Activated T-cell treated with anti-CD3 and anti-CD28 coated beads for 1 hour (primary cell): ENCODE measurements at regions not wholly inside any gene's neighbourhood (a gene's known extent, or its start where the extent isn't known, plus 50 kb on each side); places are given as distances from the start of the nearest gene placed in this dataset.

Source experiments
- DNase-seq: peaks from one replicate; pipeline ENCODE4 v3.0.0-alpha.2; 2020; ENCODE audit warnings: low read depth

GRCh38 chr20:60064554-60065196 is 106.5 kb downstream of the CDH26 start:
- no peak for DNase-seq

- no peak for DNase-seq
Observed at GRCh38 chr20:60065741-60066437, 107.7 kb downstream of the CDH26 start.

- DNase-seq: no peak
Observed at GRCh38 chr20:60066438-60066823, 108.2 kb downstream of the CDH26 start.

- no peak for DNase-seq
Observed at GRCh38 chr20:60068509-60068908, 110.3 kb downstream of the CDH26 start.

GRCh38 chr20:60069656-60070055 is 111.4 kb downstream of the CDH26 start:
- DNase-seq: no peak

GRCh38 chr20:60070791-60071190 is 112.6 kb downstream of the CDH26 start:
- DNase-seq: no peak

- no peak for DNase-seq
Observed at GRCh38 chr20:60071965-60072364, 113.7 kb downstream of the CDH26 start.

GRCh38 chr20:60073086-60073485 is 114.9 kb downstream of the CDH26 start:
- DNase-seq: no peak

- DNase-seq: no peak
Observed at GRCh38 chr20:60073504-60073903, 115.3 kb downstream of the CDH26 start.

- DNase-seq: no peak
Observed at GRCh38 chr20:60074276-60074675, 116.1 kb downstream of the CDH26 start.

- DNase-seq: no peak
Observed at GRCh38 chr20:60078351-60079250, 120.4 kb downstream of the CDH26 start.

GRCh38 chr20:60080401-60080800 is 122.2 kb downstream of the CDH26 start:
- no peak for DNase-seq

- DNase-seq: no peak
Observed at GRCh38 chr20:60085551-60086132, 127.4 kb downstream of the CDH26 start.

GRCh38 chr20:60086821-60087562 is 128.8 kb downstream of the CDH26 start:
- no peak for DNase-seq

- DNase-seq: no peak
Observed at GRCh38 chr20:60087563-60088105, 129.4 kb downstream of the CDH26 start.

GRCh38 chr20:60088236-60088635 is 130.0 kb downstream of the CDH26 start:
- DNase-seq: no peak

- no peak for DNase-seq
Observed at GRCh38 chr20:60090631-60091030, 132.4 kb downstream of the CDH26 start.

- DNase-seq: no peak
Observed at GRCh38 chr20:60091305-60091704, 133.1 kb downstream of the CDH26 start.

GRCh38 chr20:60091861-60092260 is 133.6 kb downstream of the CDH26 start:
- DNase-seq: no peak

- DNase-seq: no peak
Observed at GRCh38 chr20:60092729-60093128, 134.5 kb downstream of the CDH26 start.

- no peak for DNase-seq
Observed at GRCh38 chr20:60095456-60095855, 137.2 kb downstream of the CDH26 start.
